Sigmoid colon (tissue), 4 donors: ENCODE measurements at regions not wholly inside any gene's neighbourhood (a gene's known extent, or its start where the extent isn't known, plus 50 kb on each side); places are given as distances from the start of the nearest gene placed in this dataset.

Experiments used
- EP300 ChIP-seq, 4 donors: sonication (generic); formaldehyde crosslinking; IDR thresholded peaks; one replicate each; pipeline ENCODE4 v1.6.1; 2017; ENCODE audit warnings: antibody characterized with exemption in 4 of 4
- POLR2A ChIP-seq, 2 donors: fragments of 450-650 bp; IDR thresholded peaks; one replicate each; pipeline ENCODE4 v1.6.1; 2016; ENCODE audit warnings: antibody characterized with exemption in 2 of 2, mild to moderate bottlenecking in 2 of 2, moderate library complexity in 2 of 2
- POLR2AphosphoS5 ChIP-seq, 4 donors: sonication (generic); formaldehyde crosslinking; IDR thresholded peaks; one replicate each; pipeline ENCODE4 v1.6.1; 2017; ENCODE audit warnings: antibody characterized with exemption in 4 of 4
- TF ChIP-seq, protein P1 (sequence below), 4 experiments: fragments of 450-650 bp in 3 of 4; fragments of 200-600 bp in 1 of 4; IDR thresholded peaks; one replicate each; pipeline ENCODE4 v1.5.1; 2016 to 2019; ENCODE audit warnings: antibody characterized with exemption in 4 of 4, mild to moderate bottlenecking in 3 of 4, moderate library complexity in 2 of 4

- TF ChIP-seq, protein P1, sequence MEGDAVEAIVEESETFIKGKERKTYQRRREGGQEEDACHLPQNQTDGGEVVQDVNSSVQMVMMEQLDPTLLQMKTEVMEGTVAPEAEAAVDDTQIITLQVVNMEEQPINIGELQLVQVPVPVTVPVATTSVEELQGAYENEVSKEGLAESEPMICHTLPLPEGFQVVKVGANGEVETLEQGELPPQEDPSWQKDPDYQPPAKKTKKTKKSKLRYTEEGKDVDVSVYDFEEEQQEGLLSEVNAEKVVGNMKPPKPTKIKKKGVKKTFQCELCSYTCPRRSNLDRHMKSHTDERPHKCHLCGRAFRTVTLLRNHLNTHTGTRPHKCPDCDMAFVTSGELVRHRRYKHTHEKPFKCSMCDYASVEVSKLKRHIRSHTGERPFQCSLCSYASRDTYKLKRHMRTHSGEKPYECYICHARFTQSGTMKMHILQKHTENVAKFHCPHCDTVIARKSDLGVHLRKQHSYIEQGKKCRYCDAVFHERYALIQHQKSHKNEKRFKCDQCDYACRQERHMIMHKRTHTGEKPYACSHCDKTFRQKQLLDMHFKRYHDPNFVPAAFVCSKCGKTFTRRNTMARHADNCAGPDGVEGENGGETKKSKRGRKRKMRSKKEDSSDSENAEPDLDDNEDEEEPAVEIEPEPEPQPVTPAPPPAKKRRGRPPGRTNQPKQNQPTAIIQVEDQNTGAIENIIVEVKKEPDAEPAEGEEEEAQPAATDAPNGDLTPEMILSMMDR (IDR thresholded peaks at IDR 0.05): no peak
- TF ChIP-seq POLR2A (IDR thresholded peaks at IDR 0.05) (no peak), POLR2AphosphoS5 (IDR thresholded peaks at IDR 0.05) (no peak), EP300 (IDR thresholded peaks at IDR 0.05) (no peak)
Observed at GRCh38 chr12:115249671-115250278, 565.8 kb upstream of the TBX3 start.
